Omental fat pad (tissue), 3 donors: ENCODE measurements at regions not wholly inside any gene's neighbourhood (a gene's known extent, or its start where the extent isn't known, plus 50 kb on each side); places are given as distances from the start of the nearest gene placed in this dataset.
"Not testable (repeated sequence)": the region's sequence is repeated elsewhere in the genome, so short reads cannot be mapped to it uniquely, and the experiment has no call there.

Experiments used
- ATAC-seq: fragments of 150-250 bp; one replicate; pipeline ENCODE4 v1.9.1; 2016; ENCODE audit warnings: mild to moderate bottlenecking, moderate library complexity; ENCODE audit not compliant: low FRiP score
- DNase-seq: peaks from one replicate; pipeline ENCODE4 v3.0.0-alpha.2; 2019; ENCODE audit warnings: low spot score
- CTCF ChIP-seq, 3 donors: fragments of 450-650 bp; IDR thresholded peaks; one replicate each; pipeline ENCODE4 v1.5.1; 2016 to 2017; ENCODE audit warnings: antibody characterized with exemption in 3 of 3, mild to moderate bottlenecking in 3 of 3, moderate library complexity in 2 of 3

- no peak for DNase-seq
- no peak for TF ChIP-seq CTCF (IDR thresholded peaks at IDR 0.05)
- ATAC-seq, result no peak
Measured at GRCh38 chr1:195193134-195193533, 1415.1 kb downstream of the KCNT2 start.

DNA sequence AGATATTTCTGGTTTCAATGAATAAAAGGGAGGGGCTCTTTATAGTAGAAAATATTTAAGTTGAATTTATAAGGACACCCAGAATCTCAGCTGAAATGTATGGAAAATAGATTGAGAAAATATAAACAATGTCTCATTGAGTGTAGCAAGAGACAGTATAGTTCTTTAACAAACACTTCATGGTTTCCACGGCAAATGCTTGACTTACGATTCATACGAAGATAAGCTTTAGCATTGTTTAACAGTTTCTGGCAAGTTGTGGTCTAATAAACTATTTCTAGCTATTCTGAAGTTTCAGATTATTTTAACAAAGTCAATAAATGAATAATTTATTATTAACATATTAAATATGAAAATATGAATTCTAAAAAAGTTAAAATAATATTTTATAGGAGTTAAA, 1419.4 kb downstream of the KCNT2 start:
- DNase-seq (no peak), ATAC-seq (no peak)
- TF ChIP-seq CTCF (IDR thresholded peaks at IDR 0.05), result no peak

DNA sequence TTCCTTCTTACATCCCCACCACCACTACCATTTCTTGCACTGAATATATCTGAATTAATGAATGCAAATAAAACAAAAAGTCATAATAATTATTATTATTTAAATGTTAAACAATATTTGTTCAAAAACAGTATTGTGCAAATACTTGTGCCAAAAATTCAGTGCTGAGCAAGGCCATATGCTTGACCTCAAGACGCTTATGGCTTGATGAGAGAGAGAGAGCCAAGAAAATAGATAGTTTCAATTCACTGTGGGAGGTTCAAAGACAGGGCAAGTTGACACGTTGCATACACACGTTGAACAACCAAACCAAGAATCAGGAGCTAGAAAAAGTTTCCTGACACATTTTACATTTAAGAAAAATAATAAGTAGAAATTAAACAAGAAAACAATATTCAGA, 1421.7 kb downstream of the KCNT2 start:
- DNase-seq (no peak), ATAC-seq (no peak)
- no peak for TF ChIP-seq CTCF (IDR thresholded peaks at IDR 0.05)

DNA sequence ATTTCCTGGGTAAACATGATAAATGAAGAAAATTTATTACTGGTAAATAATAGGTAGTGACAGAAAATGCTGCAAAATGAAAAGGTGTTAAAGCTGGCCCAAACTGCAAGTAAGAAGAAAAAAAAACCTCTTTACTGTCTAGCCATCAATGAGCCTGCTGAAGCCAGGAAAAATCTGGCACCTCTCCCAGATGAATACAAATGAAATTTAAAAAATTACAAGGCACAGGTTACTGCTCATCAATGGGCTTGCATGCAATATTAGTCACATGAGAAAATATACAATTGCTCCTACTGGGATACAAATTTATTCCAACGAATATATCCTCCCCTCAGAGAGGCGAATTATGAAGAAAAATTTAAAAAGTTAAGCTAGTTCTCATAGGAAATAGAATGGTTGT, 1422.5 kb downstream of the KCNT2 start:
- no peak for TF ChIP-seq CTCF (IDR thresholded peaks at IDR 0.05)
- DNase-seq (no peak), ATAC-seq (no peak)

GRCh38 chr1:195185321-195185720, 1422.9 kb downstream of the KCNT2 start:
- ATAC-seq, result no peak
- TF ChIP-seq CTCF (IDR thresholded peaks at IDR 0.05), result no peak

DNA sequence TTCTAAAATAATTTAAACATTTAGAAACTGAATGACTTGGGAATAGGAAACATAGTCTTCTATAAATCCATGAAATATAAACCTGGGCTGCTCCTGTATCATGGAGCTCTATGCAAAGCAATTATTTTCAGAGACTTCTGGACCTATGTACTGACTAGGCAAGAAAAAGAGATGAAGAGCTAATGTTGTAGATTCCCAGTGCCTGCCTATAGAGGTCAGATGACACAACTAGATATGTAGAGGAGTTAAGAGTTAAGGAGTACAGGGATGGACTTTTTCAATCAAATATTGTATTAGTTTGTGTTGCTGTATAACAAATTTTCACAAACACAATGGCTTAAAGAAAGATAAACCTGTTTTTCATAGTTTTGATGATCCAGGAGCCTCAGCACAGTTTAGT, 1434.5 kb downstream of the KCNT2 start:
- no peak for TF ChIP-seq CTCF (IDR thresholded peaks at IDR 0.05)
- no peak for ATAC-seq

More at GRCh38 chr1:195185321-195185720, 1422.9 kb downstream of the KCNT2 start:
- DNase-seq, result no peak

DNA sequence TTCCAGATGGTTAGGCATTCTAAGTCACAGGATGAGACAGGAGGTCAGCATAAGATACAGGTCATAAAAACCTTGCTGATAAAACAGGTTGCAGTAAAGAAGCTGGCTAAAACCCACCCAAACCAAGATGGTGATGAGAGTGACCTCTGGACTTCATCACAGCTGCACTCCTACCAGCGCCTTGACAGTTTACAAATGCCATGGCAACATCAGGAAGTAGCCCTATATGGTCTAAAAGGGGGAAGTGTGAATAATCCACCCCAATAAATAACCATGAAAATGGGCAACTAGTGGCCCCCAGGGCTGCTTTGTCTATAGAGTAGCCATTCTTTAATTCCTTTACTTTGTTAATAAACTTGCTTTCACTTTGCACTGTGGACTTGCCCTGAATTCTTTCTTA, 1448.4 kb downstream of the KCNT2 start:
- not testable (repeated sequence) for DNase-seq, ATAC-seq

More for the DNA sequence above, 1434.5 kb downstream of the KCNT2 start:
- no peak for DNase-seq

DNA sequence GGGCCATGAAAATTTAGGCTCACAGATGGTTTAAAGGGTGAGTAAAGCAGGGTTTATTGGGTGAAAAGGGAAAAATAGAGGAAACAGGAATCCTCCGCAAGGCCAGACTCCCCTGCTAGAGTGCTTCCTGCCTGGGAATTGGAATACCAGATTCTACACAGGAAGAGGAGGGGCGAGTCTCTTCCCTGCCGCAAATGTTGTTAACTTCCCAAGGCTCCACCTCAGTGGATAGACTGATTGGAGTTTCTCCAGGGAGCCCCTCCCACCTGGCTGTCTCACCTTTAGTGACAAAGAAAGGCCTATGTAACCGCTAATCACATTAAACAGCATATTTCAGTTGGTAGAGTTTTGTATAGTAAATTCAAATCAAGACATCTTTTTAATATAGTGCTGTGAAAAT, 1450.1 kb downstream of the KCNT2 start:
- DNase-seq (no peak), ATAC-seq (no peak)
- no peak for TF ChIP-seq CTCF (IDR thresholded peaks at IDR 0.05)
